ENCODE measurements at regions not wholly inside any gene's neighbourhood (a gene's known extent, or its start where the extent isn't known, plus 50 kb on each side); places are given as distances from the start of the nearest gene placed in this dataset.

DNA sequence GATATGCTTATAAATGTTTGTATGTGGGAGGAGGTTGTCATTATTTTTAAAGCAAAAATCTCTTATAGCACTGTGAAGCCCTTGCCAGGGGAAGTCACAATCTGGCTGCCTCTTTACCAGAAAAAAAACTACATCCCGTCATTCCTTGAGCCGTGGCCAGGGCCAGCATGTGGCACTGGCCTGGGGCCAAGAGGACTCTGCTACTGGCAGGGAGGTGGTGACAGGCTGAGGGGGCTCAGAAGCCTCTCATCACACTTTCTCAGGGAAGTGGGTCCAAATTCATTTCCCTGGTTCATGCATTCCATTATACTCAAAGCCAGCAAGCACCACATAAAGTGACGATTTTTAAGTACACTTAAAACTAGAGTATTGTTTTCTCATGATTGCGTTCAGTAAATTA lies 457.3 kb downstream of the ZNF608 start:
- no peak overlapping the region for H3K27ac ChIP-seq
- TF ChIP-seq ZFX (IDR thresholded peaks at IDR 0.05; ENCODE audit: borderline replicate concordance): no peak
- TF ChIP-seq, protein P1, sequence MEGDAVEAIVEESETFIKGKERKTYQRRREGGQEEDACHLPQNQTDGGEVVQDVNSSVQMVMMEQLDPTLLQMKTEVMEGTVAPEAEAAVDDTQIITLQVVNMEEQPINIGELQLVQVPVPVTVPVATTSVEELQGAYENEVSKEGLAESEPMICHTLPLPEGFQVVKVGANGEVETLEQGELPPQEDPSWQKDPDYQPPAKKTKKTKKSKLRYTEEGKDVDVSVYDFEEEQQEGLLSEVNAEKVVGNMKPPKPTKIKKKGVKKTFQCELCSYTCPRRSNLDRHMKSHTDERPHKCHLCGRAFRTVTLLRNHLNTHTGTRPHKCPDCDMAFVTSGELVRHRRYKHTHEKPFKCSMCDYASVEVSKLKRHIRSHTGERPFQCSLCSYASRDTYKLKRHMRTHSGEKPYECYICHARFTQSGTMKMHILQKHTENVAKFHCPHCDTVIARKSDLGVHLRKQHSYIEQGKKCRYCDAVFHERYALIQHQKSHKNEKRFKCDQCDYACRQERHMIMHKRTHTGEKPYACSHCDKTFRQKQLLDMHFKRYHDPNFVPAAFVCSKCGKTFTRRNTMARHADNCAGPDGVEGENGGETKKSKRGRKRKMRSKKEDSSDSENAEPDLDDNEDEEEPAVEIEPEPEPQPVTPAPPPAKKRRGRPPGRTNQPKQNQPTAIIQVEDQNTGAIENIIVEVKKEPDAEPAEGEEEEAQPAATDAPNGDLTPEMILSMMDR (IDR thresholded peaks at IDR 0.05): no peak

DNA sequence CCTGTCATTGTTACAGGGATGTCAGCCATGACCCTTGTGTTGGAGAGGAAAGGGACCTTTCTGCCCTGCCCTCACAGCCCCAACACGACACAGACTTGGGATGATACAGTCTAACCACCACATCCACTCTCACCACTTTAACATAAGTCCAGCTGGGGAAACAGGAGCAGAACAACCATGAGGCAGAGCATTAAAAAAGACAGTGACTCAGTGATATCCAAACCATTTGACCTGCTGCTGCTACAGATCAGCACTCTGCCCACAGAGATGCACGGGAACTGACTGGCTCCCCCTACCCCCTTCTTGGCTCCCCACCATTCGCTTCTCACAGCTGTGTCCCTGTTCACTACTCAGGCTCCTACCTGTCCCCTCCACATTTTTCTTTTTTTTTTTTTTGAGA lies 458.6 kb downstream of the ZNF608 start:
- H3K27ac ChIP-seq: no peak overlapping the region
- TF ChIP-seq ZFX (IDR thresholded peaks at IDR 0.05; ENCODE audit: borderline replicate concordance): no peak
- TF ChIP-seq, protein P1 (IDR thresholded peaks at IDR 0.05): no peak

DNA sequence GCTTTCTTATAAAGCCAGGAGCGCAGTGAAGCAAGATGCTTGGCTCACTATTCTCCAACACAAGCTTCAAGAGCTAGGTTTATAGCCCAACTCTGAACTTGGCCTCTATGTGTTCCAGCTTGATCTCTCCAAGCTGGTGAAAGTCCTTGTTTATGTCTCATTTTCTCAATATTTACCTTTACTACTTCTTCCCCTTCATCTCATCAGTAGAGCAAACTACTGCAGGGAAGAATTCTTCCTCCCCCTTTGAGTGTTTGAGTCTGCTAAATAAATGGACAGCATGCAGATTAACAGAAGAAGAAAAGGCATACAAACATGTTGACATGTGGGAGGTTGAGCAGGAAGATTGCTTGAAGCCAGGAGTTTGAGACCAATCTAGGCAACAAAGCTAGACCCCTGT lies 460.7 kb downstream of the ZNF608 start:
- H3K27ac ChIP-seq: no peak overlapping the region
- TF ChIP-seq, protein P1 (IDR thresholded peaks at IDR 0.05): no peak
- no peak for TF ChIP-seq ZFX (IDR thresholded peaks at IDR 0.05; ENCODE audit: borderline replicate concordance)

- TF ChIP-seq, protein P1 (IDR thresholded peaks at IDR 0.05): no peak
- no peak for TF ChIP-seq ZFX (IDR thresholded peaks at IDR 0.05; ENCODE audit: borderline replicate concordance)
- no peak overlapping the region for H3K27ac ChIP-seq
These were observed 461.4 kb downstream of the ZNF608 start for GRCh38 chr5:124285071-124285470.

GRCh38 chr5:124283031-124283430 lies 463.4 kb downstream of the ZNF608 start:
- no peak overlapping the region for H3K27ac ChIP-seq
- no peak for TF ChIP-seq ZFX (IDR thresholded peaks at IDR 0.05; ENCODE audit: borderline replicate concordance)
- TF ChIP-seq, protein P1 (IDR thresholded peaks at IDR 0.05): no peak

- no peak for TF ChIP-seq ZFX (IDR thresholded peaks at IDR 0.05; ENCODE audit: borderline replicate concordance)
- TF ChIP-seq, protein P1 (IDR thresholded peaks at IDR 0.05): no peak
These were observed 466.4 kb downstream of the ZNF608 start for GRCh38 chr5:124280079-124280478.

DNA sequence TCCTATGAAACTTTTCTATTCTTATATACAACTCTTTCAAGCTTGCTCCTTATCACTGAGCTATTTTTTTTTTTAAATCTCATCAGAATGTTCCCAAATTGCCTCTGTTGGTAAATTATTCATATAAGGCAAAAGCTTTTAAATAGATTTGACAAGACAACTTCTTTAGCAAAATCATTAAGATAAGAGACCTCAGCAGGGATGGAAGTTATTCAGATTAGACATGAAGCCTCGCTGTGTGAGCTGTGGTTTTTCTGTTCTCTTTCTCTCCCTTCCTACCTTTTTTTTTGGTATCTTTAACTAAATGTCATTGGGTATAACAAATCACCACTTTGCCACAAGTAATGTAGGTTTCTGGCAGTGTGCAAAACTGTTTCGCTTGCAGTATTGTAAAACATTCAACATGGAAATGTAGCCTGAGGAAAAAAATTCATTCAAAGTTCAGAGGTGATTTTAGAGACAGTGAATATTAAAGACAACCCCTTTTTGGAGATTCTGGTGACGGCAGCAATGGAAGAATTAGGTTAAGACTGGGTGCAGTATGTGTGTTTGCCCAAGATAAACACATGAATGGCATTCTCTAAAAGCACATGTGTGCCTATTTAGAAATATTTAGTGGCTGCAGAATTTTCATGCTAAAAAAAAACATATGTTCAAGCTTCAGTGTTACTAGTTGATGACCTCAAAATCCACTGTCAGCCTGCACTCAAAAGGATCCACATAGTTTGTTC lies 467.1 kb downstream of the ZNF608 start:
- no peak overlapping the region for H3K27ac ChIP-seq
- no peak for TF ChIP-seq ZFX (IDR thresholded peaks at IDR 0.05; ENCODE audit: borderline replicate concordance)
- TF ChIP-seq, protein P1 (IDR thresholded peaks at IDR 0.05): no peak

More at GRCh38 chr5:124280079-124280478, 466.4 kb downstream of the ZNF608 start:
- no peak overlapping the region for H3K27ac ChIP-seq

Measured in 22Rv1 (cell line).